Lower leg skin (tissue), 4 donors: ENCODE measurements at regions not wholly inside any gene's neighbourhood (a gene's known extent, or its start where the extent isn't known, plus 50 kb on each side); places are given as distances from the start of the nearest gene placed in this dataset.

Experiments
- DNase-seq, 2 donors: peaks; one replicate each; pipeline ENCODE4 v3.0.0-alpha.2; 2019; ENCODE audit warnings: low spot score in 2 of 2
- H3K4me3 ChIP-seq: fragments of 200-600 bp; sonication (generic); 2 replicates; pipeline ENCODE4 v1.5.1; 2017; ENCODE audit warnings: mild to moderate bottlenecking, low read depth; ENCODE audit not compliant: poor library complexity, severe bottlenecking
- POLR2A ChIP-seq, 2 donors: fragments of 450-650 bp; IDR thresholded peaks; one replicate each; pipeline ENCODE4 v1.6.1; 2016 to 2017; ENCODE audit warnings: antibody characterized with exemption in 2 of 2, mild to moderate bottlenecking in 1 of 2, moderate library complexity in 1 of 2
- WGBS, 2 donors: methylation state at CpG; one replicate each; pipeline ENCODE4 v1.1.5; 2018; 5-methylcytosine and 5-hydroxymethylcytosine counted together
- intact Hi-C: fragments of 100-400 bp; cut with DNase I; formaldehyde crosslinking; loops from one replicate; pipeline ENCODE4 v1.15.0; 2023; ENCODE audit warnings: low total_unique reads
- TF ChIP-seq, protein P1 (sequence below), 3 donors: fragments of 450-650 bp; IDR thresholded peaks; one replicate each; pipeline ENCODE4 v1.5.1; 2016; ENCODE audit warnings: antibody characterized with exemption in 3 of 3, mild to moderate bottlenecking in 3 of 3, moderate library complexity in 2 of 3

DNA sequence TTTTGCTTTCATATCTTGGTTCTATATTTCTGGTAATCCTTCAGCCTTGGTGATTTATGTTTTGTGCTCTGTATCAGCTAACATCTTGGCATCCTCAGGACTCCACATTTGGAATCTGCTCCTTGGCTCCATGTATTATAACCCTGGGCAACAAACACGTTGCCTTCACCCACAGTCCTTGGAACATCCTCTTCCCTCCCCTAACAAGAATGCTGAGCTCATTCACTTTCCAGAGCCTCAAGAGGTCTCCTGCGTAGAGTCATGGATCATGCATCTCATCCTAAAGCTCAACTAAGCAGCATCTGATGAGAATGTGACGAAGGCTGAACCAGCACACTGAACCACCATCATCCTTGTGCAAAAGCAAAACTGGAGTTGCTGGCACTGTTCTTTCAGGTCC lies 60.5 kb upstream of the C1GALT1C1 start:
- intact Hi-C loops = no loop called here
- DNase-seq = no peak
- WGBS, 2 donors = 34 to 42% methylated on average over 3 of the region's 3 CpGs
- no peak overlapping the region for H3K4me3 ChIP-seq
- no peak for TF ChIP-seq POLR2A (IDR thresholded peaks at IDR 0.05)
- TF ChIP-seq, protein P1, sequence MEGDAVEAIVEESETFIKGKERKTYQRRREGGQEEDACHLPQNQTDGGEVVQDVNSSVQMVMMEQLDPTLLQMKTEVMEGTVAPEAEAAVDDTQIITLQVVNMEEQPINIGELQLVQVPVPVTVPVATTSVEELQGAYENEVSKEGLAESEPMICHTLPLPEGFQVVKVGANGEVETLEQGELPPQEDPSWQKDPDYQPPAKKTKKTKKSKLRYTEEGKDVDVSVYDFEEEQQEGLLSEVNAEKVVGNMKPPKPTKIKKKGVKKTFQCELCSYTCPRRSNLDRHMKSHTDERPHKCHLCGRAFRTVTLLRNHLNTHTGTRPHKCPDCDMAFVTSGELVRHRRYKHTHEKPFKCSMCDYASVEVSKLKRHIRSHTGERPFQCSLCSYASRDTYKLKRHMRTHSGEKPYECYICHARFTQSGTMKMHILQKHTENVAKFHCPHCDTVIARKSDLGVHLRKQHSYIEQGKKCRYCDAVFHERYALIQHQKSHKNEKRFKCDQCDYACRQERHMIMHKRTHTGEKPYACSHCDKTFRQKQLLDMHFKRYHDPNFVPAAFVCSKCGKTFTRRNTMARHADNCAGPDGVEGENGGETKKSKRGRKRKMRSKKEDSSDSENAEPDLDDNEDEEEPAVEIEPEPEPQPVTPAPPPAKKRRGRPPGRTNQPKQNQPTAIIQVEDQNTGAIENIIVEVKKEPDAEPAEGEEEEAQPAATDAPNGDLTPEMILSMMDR (IDR thresholded peaks at IDR 0.05) = no peak

DNA sequence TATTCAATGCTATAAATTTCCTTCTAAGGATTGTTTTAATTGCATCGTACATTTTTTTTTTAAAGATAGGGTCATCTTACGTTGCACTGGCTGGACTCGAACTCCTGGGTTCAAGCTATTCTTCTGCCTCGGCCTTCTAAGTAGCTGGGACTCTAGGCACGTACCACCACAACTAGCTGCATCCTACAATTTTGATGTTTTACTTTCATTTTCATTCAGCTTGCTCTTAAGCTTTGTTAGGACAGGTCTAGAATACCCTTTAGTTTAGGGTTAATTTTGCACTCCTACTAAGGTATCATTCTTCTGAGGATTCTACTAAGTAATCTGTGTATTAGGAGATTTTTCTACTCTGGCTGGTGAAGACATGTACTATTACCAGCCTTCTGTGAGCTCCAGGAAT lies 50.2 kb upstream of the C1GALT1C1 start:
- H3K4me3 ChIP-seq = no peak overlapping the region
- no peak for TF ChIP-seq POLR2A (IDR thresholded peaks at IDR 0.05)
- TF ChIP-seq, protein P1 (IDR thresholded peaks at IDR 0.05) = no peak
- no peak for DNase-seq
- 88 to 89% methylated on average over 5 of the region's 5 CpGs for WGBS, 2 donors
- intact Hi-C loops = no loop called here
